ENCODE measurements at regions not wholly inside any gene's neighbourhood (a gene's known extent, or its start where the extent isn't known, plus 50 kb on each side); places are given as distances from the start of the nearest gene placed in this dataset.

GRCh38 chr20:55172310-55173002 is 697.1 kb downstream of the DOK5 start:
- no peak for TF ChIP-seq POLR2AphosphoS5 (IDR thresholded peaks at IDR 0.05)
- no peak for TF ChIP-seq CTCF (IDR thresholded peaks at IDR 0.05 in 8 of 11, conservative IDR thresholded peaks at IDR 0.05 in 3 of 11)
- TF ChIP-seq POLR2A (IDR thresholded peaks at IDR 0.05): no peak

Data from spleen (tissue), 7 donors.